T follicular helper cell (primary cell): ENCODE measurements at regions not wholly inside any gene's neighbourhood (a gene's known extent, or its start where the extent isn't known, plus 50 kb on each side); places are given as distances from the start of the nearest gene placed in this dataset.

Experiments used
- DNase-seq: peaks from one replicate; pipeline ENCODE4 v3.0.0-alpha.2; 2020; ENCODE audit warnings: low read depth

- no peak for DNase-seq
Measured at GRCh38 chr6:141677598-141678211, 455.0 kb upstream of the GJE1 start.

- DNase-seq = no peak
Measured at GRCh38 chr6:141675957-141676356, 456.8 kb upstream of the GJE1 start.

- DNase-seq = no peak
Measured at GRCh38 chr6:141669141-141669540, 463.6 kb upstream of the GJE1 start.

- DNase-seq = no peak
Measured at GRCh38 chr6:141667580-141668309, 465.0 kb upstream of the GJE1 start.

GRCh38 chr6:141666187-141666586, 466.5 kb upstream of the GJE1 start:
- no peak for DNase-seq

- no peak for DNase-seq
Measured at GRCh38 chr6:141664744-141665143, 468.0 kb upstream of the GJE1 start.

- DNase-seq = no peak
Measured at GRCh38 chr6:141659582-141659981, 473.1 kb upstream of the GJE1 start.

GRCh38 chr6:141658696-141659095, 474.0 kb upstream of the GJE1 start:
- no peak for DNase-seq

- DNase-seq = no peak
Measured at GRCh38 chr6:141657812-141658211, 474.9 kb upstream of the GJE1 start.

- no peak for DNase-seq
Measured at GRCh38 chr6:141653590-141653989, 479.1 kb upstream of the GJE1 start.

GRCh38 chr6:141641951-141642350, 490.8 kb upstream of the GJE1 start:
- DNase-seq = no peak

GRCh38 chr6:141641406-141641805, 491.3 kb upstream of the GJE1 start:
- DNase-seq = no peak

- no peak for DNase-seq
Measured at GRCh38 chr6:141635621-141636020, 497.1 kb upstream of the GJE1 start.

GRCh38 chr6:141634269-141634668, 498.5 kb upstream of the GJE1 start:
- DNase-seq = no peak

- DNase-seq = no peak
Measured at GRCh38 chr6:141624301-141624700, 508.4 kb upstream of the GJE1 start.

- DNase-seq = no peak
Measured at GRCh38 chr6:141618180-141618581, 514.5 kb upstream of the GJE1 start.

- DNase-seq = no peak
Measured at GRCh38 chr6:141610741-141611140, 522.0 kb upstream of the GJE1 start.

GRCh38 chr6:141607956-141608355, 524.8 kb upstream of the GJE1 start:
- DNase-seq = no peak

GRCh38 chr6:141598487-141598886, 534.2 kb upstream of the GJE1 start:
- no peak for DNase-seq

- DNase-seq = no peak
Measured at GRCh38 chr6:141594874-141595273, 537.9 kb upstream of the GJE1 start.

- no peak for DNase-seq
Measured at GRCh38 chr6:141593311-141593710, 539.4 kb upstream of the GJE1 start.

- no peak for DNase-seq
Measured at GRCh38 chr6:141587482-141588266, 545.1 kb upstream of the GJE1 start.

GRCh38 chr6:141580988-141581552, 551.7 kb upstream of the GJE1 start:
- no peak for DNase-seq
